HG02759 (cell line): ENCODE measurements at regions not wholly inside any gene's neighbourhood (a gene's known extent, or its start where the extent isn't known, plus 50 kb on each side); places are given as distances from the start of the nearest gene placed in this dataset.
"Not testable (repeated sequence)": the region's sequence is repeated elsewhere in the genome, so short reads cannot be mapped to it uniquely, and the experiment has no call there.

Experiments used
- ATAC-seq: cut with Tn5 transposase; IDR thresholded peaks from one replicate; pipeline ENCODE4 v1.9.1; 2021; ENCODE audit warnings: mild to moderate bottlenecking, moderate library complexity; ENCODE audit not compliant: unreplicated experiment

DNA sequence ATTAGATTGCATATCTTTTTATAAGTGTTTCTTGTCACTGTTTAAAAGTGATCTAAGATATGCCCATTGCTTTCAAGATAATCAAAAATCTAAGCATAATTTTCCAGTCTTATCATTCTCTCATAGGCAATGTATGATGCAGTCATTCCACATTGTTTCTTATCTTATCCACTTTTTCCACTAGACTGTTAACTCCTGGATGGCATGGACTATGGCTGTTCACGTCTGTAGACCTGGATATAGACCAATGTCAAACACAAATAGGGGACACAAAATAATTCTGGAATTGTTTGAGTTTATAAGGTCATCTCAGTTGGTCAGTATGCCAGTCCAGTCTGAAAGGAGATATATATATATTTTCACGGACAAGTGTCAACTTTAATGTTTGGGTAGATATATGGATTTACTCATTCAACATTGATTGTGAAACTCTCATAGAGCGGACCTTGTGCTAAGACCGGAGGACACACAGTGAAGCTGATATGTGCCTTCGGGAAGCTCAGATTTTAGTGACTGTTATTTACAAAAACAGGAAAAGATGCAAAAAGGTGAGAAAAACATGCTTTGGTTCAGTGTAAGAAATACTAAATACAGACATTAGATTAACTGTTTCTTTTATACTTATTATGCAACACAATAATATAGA lies 689.4 kb upstream of the SLC8A1 start:
- no peak for ATAC-seq

DNA sequence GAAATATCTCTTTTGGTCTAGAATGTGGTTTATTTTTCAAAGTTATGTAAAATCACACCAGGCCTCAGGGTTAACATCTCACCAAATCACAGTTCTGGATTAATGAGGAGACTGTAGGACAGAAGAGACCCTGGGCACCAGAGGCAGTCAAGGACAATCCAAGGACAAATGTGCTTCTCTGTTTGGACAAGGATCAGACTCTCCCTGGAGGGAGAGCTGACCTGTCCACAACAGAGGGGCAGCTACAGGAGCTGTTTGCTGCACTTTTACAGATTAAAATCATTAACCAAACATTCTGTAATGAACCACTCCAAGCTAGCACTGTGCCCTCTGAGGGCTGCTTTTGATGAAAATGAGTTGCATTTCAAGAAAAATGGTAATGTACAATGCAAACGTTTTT lies 690.6 kb upstream of the SLC8A1 start:
- ATAC-seq = no peak

DNA sequence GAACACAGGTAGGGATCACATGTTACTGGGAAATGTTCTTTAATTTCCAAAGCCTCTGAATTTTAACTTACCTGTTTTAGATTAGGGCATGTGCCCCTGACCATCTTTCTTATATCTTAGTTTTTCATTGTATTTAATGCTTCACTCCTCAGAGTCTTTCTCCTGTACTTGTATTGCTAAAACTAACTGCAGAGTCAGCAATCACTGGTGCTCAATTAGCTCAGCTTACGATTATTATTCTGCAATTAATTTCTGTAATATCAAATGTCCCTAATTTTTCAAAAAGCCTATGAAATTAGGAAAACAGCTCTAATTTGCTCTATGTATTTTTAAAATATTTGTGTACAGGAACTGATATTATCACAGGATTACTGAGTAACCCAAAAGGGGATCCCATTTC lies 693.2 kb upstream of the SLC8A1 start:
- ATAC-seq = no peak

DNA sequence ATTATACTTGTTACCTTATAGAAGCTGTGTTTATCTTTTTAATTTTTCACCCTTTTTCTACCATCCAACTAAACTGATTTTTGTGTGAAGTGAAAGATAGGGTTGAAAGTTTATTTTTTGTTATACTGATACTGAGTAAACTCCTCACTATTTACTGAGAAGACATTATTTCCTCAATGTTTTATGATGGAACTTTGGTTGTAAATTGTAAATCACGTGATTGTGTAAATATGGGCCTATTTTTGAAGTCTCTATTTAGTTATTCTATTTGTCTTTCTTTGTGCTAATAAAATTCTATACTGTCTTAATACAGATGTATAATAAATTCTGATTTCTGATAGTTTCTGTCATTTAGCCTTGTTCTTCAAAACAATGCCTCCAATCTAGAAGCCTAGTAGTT lies 697.2 kb upstream of the SLC8A1 start:
- no peak for ATAC-seq

- no peak for ATAC-seq
These were observed 699.9 kb upstream of the SLC8A1 start for GRCh38 chr2:41151746-41152145.

GRCh38 chr2:41152318-41152717 lies 700.4 kb upstream of the SLC8A1 start:
- no peak for ATAC-seq

GRCh38 chr2:41160439-41160838 lies 708.5 kb upstream of the SLC8A1 start:
- ATAC-seq = no peak

DNA sequence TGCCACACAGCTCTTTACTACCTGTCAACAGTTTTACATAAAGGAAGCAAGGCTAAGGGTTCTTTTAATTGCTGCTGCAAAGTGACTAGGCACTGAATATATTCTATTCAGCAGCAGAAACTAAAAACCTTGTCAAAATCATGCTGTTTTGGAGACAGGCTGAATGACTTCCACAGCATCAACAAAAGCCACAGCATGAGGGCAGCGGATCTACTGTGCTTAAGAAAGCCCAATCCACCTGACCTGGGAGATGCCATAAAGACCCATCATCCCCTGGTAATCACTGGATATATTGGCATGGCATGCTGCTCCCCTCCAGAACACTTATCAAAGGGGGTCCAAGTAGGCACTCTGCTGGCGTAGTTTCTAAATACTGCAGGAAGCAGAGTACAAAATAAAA lies 715.1 kb upstream of the SLC8A1 start:
- no peak for ATAC-seq

DNA sequence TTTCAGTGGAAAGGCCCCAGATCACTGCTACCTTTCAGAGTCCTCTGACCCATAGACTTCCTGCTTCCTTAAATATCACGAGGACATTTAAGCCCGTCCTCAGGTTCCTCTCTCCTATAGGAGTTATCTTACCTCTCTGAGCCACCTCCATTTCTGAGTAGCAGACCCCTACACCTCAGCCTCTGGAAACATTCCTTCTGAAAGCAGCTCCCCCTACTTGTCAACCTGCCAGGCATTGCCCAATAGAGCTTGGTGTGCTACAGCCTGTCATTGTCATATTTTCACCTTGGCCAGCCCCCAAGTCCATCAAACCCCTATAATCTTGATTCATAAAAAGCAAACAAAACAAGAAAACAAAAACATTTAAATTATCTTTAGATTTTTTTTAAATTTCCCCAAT lies 717.9 kb upstream of the SLC8A1 start:
- ATAC-seq = no peak

DNA sequence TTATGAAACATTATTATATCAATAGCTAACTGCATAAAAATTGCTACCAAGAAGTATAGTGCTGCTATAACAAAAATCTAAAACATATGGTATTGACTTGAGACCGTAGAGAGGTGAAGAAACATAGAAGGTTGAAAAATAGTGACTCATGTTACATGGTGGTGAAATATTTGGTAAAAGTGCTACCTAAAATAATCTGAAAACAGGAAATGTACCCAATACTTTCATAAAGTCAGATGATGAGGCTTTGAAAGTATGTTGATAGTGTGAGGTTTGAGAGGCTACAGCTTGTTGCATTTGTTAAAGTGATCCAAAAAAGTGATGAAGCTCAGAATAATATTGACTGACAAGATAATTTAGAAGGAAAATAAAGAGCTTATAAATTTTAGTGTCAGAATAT lies 718.7 kb upstream of the SLC8A1 start:
- ATAC-seq = no peak

DNA sequence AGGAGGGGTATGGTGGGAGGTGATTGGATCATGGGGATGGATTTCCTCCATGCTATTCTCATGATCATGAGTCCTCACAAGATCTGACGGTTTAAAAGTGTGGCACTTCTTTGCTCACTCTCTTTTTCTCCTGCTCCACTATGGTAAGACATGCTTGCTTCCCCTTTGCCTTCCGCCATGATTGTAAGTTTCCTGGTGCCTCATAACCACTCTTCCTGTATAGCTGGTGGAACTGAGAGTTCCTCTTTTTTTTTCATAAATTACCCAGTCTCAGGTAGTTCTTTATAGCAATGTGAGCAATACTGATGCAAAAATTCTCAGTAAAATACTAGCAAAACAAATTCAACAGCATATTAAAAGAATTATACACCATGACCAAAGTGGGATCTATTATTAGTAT lies 728.5 kb upstream of the SLC8A1 start:
- ATAC-seq = no peak

GRCh38 chr2:41182961-41183360 lies 731.1 kb upstream of the SLC8A1 start:
- ATAC-seq = no peak

DNA sequence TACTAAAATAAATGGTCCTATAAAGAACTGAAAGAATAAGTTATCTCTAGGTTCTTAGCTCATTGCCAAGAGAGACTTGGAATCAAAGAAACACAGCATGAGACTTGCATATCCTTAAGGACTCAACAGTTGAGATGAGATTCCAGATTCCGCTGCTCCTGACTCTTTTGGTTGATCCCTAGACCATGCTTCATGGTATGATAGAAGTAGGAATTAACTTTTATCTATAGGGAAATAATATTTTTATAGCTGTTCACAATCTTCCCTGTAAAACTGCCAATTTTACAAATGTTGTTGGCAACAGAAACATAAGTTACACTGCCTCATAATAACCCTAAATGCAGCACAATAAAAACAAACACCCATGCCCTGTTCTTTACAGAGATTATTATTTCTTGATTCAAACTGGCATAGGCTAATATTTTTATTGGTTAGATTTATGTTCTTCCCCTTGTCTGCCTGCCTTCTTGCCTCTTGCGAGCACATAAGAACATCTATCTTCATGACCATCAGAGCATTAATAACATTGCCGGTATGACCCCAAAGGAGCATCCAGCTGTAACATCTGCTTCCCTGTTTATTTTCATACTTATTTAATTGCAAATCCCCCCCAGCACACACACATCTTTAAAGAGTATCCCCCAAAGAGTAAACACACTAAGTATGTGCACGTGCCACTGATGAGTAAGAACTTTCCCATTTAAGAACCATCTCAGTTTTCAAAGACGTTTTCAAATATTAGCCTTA lies 735.7 kb upstream of the SLC8A1 start:
- ATAC-seq = no peak

- ATAC-seq = no peak
These were observed 742.3 kb upstream of the SLC8A1 start for GRCh38 chr2:41194230-41194629.

GRCh38 chr2:41197781-41198180 lies 745.9 kb upstream of the SLC8A1 start:
- ATAC-seq = no peak

GRCh38 chr2:41199334-41199733 lies 747.4 kb upstream of the SLC8A1 start:
- no peak for ATAC-seq

DNA sequence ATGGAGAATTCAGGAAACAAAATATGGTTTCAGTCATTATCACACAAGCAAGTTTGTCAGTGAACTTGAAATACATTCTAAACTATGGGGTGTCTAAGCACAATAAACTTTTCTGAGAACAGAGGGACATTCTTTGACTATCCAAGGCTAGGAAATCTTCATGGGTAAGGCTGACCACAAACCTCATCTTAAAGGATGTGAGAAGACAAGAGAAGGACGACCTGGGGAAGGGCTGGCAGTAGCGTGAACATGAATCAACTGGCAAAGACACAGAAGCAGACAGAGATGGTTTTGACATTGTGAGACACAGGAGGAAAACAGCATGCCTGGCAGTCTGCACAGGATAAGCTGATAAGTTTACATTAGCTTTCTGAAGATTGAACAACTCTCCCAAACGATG lies 752.4 kb upstream of the SLC8A1 start:
- no peak for ATAC-seq

GRCh38 chr2:41206004-41206403 lies 754.1 kb upstream of the SLC8A1 start:
- no peak for ATAC-seq

GRCh38 chr2:41207578-41207977 lies 755.7 kb upstream of the SLC8A1 start:
- ATAC-seq = no peak

GRCh38 chr2:41210030-41210429 lies 758.1 kb upstream of the SLC8A1 start:
- not testable (repeated sequence) for ATAC-seq

- ATAC-seq = no peak
These were observed 765.1 kb upstream of the SLC8A1 start for GRCh38 chr2:41216978-41217377.

DNA sequence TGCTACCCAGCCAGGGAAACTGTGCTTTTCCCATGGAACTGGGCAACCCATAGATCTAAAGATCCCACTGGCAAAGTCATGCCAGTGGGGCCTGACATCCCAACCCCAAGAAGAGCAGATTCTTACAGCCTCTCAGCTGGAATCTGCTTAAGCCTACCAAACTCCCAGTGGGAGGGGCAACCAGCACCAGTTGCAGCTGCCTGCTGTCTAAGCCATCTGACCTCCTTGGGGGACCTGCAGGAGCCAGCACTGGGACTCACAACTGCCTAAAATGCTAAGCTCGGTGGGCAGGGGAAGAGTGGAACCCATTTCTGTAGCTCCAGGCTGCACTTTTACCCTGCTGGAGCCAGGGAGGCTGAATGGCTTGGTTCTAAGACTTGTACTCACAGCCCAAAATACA lies 770.7 kb upstream of the SLC8A1 start:
- ATAC-seq = no peak

- no peak for ATAC-seq
These were observed 782.2 kb upstream of the SLC8A1 start for GRCh38 chr2:41234093-41234492.
